GM23338 (cell line): ENCODE measurements at regions not wholly inside any gene's neighbourhood (a gene's known extent, or its start where the extent isn't known, plus 50 kb on each side); places are given as distances from the start of the nearest gene placed in this dataset.

ENCODE experiments used
- CREB1 ChIP-seq: fragments of 250-450 bp; sonication (Bioruptor Pico); IDR thresholded peaks from 2 replicates; pipeline ENCODE4 v1.5.0; 2020; ENCODE audit warnings: low read depth, mild to moderate bottlenecking, moderate library complexity
- CTCF ChIP-seq, 2 experiments: fragments of 200-600 bp in 1 of 2; sonication (generic) in 1 of 2; conservative IDR thresholded peaks; 2 replicates each; pipeline versions ENCODE4 v1.5.1 to v1.6.1; 2016 to 2017; ENCODE audit warnings: antibody characterized with exemption in 2 of 2, low read depth in 2 of 2, mild to moderate bottlenecking in 2 of 2, moderate library complexity in 1 of 2
- EZH2 ChIP-seq: fragments of 200-600 bp; sonication (generic); IDR thresholded peaks from one replicate; pipeline ENCODE4 v1.8.0; 2017; ENCODE audit warnings: antibody characterized with exemption, mild to moderate bottlenecking, low read depth; ENCODE audit not compliant: unreplicated experiment
- EZH2phosphoT487 ChIP-seq: fragments of 200-600 bp; sonication (generic); IDR thresholded peaks from one replicate; pipeline ENCODE4 v1.8.1; 2018; ENCODE audit warnings: antibody characterized with exemption; ENCODE audit not compliant: unreplicated experiment
- POLR2AphosphoS5 ChIP-seq: IDR thresholded peaks from 2 replicates; pipeline ENCODE4 v1.6.1; 2016; ENCODE audit warnings: antibody characterized with exemption, low read depth
- ZNF114 ChIP-seq: fragments of 250-450 bp; sonication (Bioruptor Pico); IDR thresholded peaks from 2 replicates; pipeline ENCODE4 v1.5.0; 2020; ENCODE audit warnings: mild to moderate bottlenecking, moderate library complexity

GRCh38 chr3:6079561-6080179 lies 781.2 kb upstream of the GRM7 start:
- TF ChIP-seq CTCF (conservative IDR thresholded peaks at IDR 0.05; ENCODE audit: low read depth in 2 of 2) (no peak), CREB1 (CRISPR knock-in tag) (no peak), EZH2 (no peak), POLR2AphosphoS5 (no peak), EZH2phosphoT487 (no peak), ZNF114 (CRISPR knock-in tag) (no peak)
